Smooth muscle cell (in vitro differentiated cells): ENCODE measurements at regions not wholly inside any gene's neighbourhood (a gene's known extent, or its start where the extent isn't known, plus 50 kb on each side); places are given as distances from the start of the nearest gene placed in this dataset.
"Not testable (repeated sequence)": the region's sequence is repeated elsewhere in the genome, so short reads cannot be mapped to it uniquely, and the experiment has no call there.

Experiments used
- DNase-seq: peaks from one replicate; lab custom pipeline; 2025; ENCODE audit not compliant: unreplicated experiment; lab: John Stamatoyannopoulos, UW
- H2AFZ ChIP-seq: fragments of 200-600 bp; sonication (generic); 2 replicates; pipeline ENCODE4 v1.6.0; 2016; ENCODE audit warnings: antibody characterized with exemption, low read depth, mild to moderate bottlenecking
- H3F3A ChIP-seq: fragments of 200-600 bp; sonication (generic); 2 replicates; pipeline ENCODE4 v1.6.0; 2017; ENCODE audit warnings: antibody characterized with exemption, low read depth
- H3K27ac ChIP-seq: fragments of 200-600 bp; sonication (generic); 2 replicates; pipeline ENCODE4 v1.5.1; 2016; ENCODE audit warnings: low read depth, mild to moderate bottlenecking
- H3K27me3 ChIP-seq: fragments of 200-600 bp; sonication (generic); 2 replicates; pipeline ENCODE4 v1.6.1; 2016; ENCODE audit warnings: low read depth, mild to moderate bottlenecking
- H3K36me3 ChIP-seq: fragments of 200-600 bp; sonication (generic); 2 replicates; pipeline ENCODE4 v1.5.1; 2016; ENCODE audit warnings: low read depth
- H3K4me1 ChIP-seq: fragments of 200-600 bp; sonication (generic); 2 replicates; pipeline ENCODE4 v1.5.1; 2016; ENCODE audit warnings: low read depth
- H3K4me2 ChIP-seq: fragments of 200-600 bp; sonication (generic); 2 replicates; pipeline ENCODE4 v1.6.0; 2016; ENCODE audit warnings: mild to moderate bottlenecking
- H3K4me3 ChIP-seq: fragments of 200-600 bp; sonication (generic); 2 replicates; pipeline ENCODE4 v1.5.1; 2016; ENCODE audit warnings: mild to moderate bottlenecking
- H3K79me2 ChIP-seq: fragments of 200-600 bp; sonication (generic); 2 replicates; pipeline ENCODE4 v1.6.0; 2016; ENCODE audit warnings: low read depth, mild to moderate bottlenecking
- H3K9ac ChIP-seq: fragments of 200-600 bp; sonication (generic); 2 replicates; pipeline ENCODE4 v1.6.0; 2016; ENCODE audit warnings: low read depth
- H3K9me3 ChIP-seq: fragments of 200-600 bp; sonication (generic); replicated peaks from 2 replicates; pipeline ENCODE4 v1.5.1; 2016; ENCODE audit warnings: low read depth
- H4K20me1 ChIP-seq: fragments of 200-600 bp; sonication (generic); 2 replicates; pipeline ENCODE4 v1.6.0; 2016; ENCODE audit warnings: low read depth
- CTCF ChIP-seq: fragments of 200-600 bp; sonication (generic); IDR thresholded peaks from 2 replicates; pipeline ENCODE4 v1.5.1; 2017; ENCODE audit warnings: borderline replicate concordance, mild to moderate bottlenecking, antibody characterized with exemption; ENCODE audit not compliant: insufficient read depth, poor library complexity, severe bottlenecking
- WGBS: methylation state at CpG from one replicate; pipeline ENCODE4 v1.1.7; 2016; ENCODE audit warnings: low lambda C conversion rate; 5-methylcytosine and 5-hydroxymethylcytosine counted together

- H3F3A ChIP-seq = no peaks in the 10 kb centered on the region
- no peaks in the 10 kb centered on the region for H3K4me1 ChIP-seq
- no peaks in the 10 kb centered on the region for H3K79me2 ChIP-seq
- H2AFZ ChIP-seq = no peak overlapping the region
- no peaks in the 10 kb centered on the region for H4K20me1 ChIP-seq
- no peak for TF ChIP-seq CTCF
- H3K4me3 ChIP-seq = no peak overlapping the region
- no peak overlapping the region for H3K9ac ChIP-seq
- 89% methylated on average over 4 of the region's 4 CpGs for WGBS
- no peak for DNase-seq
- H3K27ac ChIP-seq = no peak overlapping the region
- H3K4me2 ChIP-seq = no peak overlapping the region
- H3K9me3 ChIP-seq = no peaks in the 10 kb centered on the region
- H3K27me3 ChIP-seq = no peaks in the 10 kb centered on the region
- H3K36me3 ChIP-seq = no peaks in the 10 kb centered on the region
Measured at GRCh38 chr2:8382485-8382884, 299.4 kb upstream of the ID2 start.

- DNase-seq = not testable (repeated sequence)
- WGBS = 73% methylated on average over 10 of the region's 10 CpGs
Measured at GRCh38 chr2:8386748-8387147, 295.1 kb upstream of the ID2 start.

GRCh38 chr2:8388781-8389180, 293.1 kb upstream of the ID2 start:
- H3K4me2 ChIP-seq = no peak overlapping the region
- H2AFZ ChIP-seq = no peak overlapping the region
- no peaks in the 10 kb centered on the region for H3K36me3 ChIP-seq
- DNase-seq = no peak
- 100% methylated on average over 2 of the region's 2 CpGs for WGBS
- H3K4me1 ChIP-seq = peaks cover 3% of the 10 kb centered on the region
- no peak overlapping the region for H3K4me3 ChIP-seq
- no peak overlapping the region for H3K27ac ChIP-seq
- H3K27me3 ChIP-seq = no peaks in the 10 kb centered on the region
- no peaks in the 10 kb centered on the region for H3F3A ChIP-seq
- H4K20me1 ChIP-seq = no peaks in the 10 kb centered on the region
- H3K9me3 ChIP-seq = no peaks in the 10 kb centered on the region
- TF ChIP-seq CTCF = no peak
- H3K9ac ChIP-seq = no peak overlapping the region
- H3K79me2 ChIP-seq = no peaks in the 10 kb centered on the region

More at GRCh38 chr2:8386748-8387147, 295.1 kb upstream of the ID2 start:
- H3F3A ChIP-seq, H3K4me2 ChIP-seq, H3K4me3 ChIP-seq, H3K9ac ChIP-seq, H3K9me3 ChIP-seq, H2AFZ ChIP-seq, H3K4me1 ChIP-seq, H3K79me2 ChIP-seq, H3K36me3 ChIP-seq, H4K20me1 ChIP-seq, H3K27ac ChIP-seq, H3K27me3 ChIP-seq: not testable (repeated sequence)

- Histone ChIP-seq H3K4me3 (no peak overlapping the region), H3K4me2 (no peak overlapping the region), H3K9ac (no peak overlapping the region), H3F3A (no peaks in the 10 kb centered on the region), H3K36me3 (no peaks in the 10 kb centered on the region), H4K20me1 (no peaks in the 10 kb centered on the region), H3K27ac (no peak overlapping the region), H3K4me1 (peaks cover 3% of the 10 kb centered on the region), H3K9me3 (no peaks in the 10 kb centered on the region), H2AFZ (no peak overlapping the region), H3K79me2 (no peaks in the 10 kb centered on the region), H3K27me3 (no peaks in the 10 kb centered on the region)
- 74% methylated on average over 4 of the region's 4 CpGs for WGBS
- TF ChIP-seq CTCF = no peak
- no peak for DNase-seq
Measured at GRCh38 chr2:8389431-8390108, 292.3 kb upstream of the ID2 start.
